ENCODE measurements at regions not wholly inside any gene's neighbourhood (a gene's known extent, or its start where the extent isn't known, plus 50 kb on each side); places are given as distances from the start of the nearest gene placed in this dataset.

DNA sequence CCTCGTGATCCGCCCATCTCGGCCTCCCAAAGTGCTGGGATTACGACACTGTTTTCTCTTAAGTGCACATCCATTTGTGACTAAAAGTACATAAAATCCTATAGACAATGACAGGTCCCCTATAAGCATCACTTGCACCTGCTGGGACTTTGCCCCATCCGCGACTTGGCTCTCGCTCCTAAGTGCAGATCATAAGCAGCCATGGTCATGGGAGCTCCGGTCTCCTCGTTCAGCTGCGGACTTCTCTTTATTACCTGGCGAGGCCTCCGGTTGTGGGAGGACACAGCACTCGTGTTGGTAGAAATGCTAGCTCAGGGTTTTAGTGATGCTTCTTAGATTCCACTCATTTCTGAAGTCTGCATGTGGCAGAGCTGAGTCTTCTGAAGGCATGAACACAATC, 92.7 kb upstream of the ST6GAL2 start:
- no peak for DNase-seq (ENCODE audit: low read depth)

DNA sequence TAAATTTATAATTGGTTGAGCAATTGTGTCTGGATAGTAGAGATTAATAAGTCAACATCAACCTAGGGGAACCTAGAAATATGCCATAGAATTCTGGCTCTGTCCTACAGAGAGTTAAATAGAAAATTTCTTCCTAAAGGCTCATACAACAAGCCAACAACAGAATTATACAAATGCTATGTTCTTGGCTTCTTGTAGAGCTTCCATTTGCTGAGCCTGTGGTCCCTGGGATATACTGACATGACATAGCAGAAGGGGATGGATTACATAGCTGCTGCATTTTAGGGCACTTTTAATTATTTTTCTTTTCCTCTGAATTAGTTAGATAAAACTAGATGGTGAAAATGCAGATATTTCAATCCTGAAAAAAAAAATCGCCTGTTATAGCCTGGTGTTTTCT, 95.5 kb upstream of the ST6GAL2 start:
- DNase-seq (ENCODE audit: low read depth) = no peak

DNA sequence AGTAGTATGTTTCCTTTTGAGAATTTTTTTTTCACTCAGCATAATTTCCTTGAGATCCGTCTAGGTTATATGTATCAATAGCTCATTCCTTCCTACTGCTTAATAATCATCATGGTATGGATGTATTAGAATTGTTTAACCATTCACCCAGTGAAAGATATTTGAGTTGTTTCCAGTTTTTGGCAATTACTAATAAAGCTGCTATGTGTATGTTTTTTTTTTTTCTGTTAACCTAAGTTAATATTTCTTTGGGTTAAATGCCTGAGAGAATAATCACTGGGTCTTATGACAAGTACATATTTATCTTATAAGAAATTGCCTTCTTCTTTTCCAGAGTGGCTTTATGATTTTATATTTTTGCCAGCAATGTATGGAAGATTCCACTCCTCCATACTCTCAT, 96.4 kb upstream of the ST6GAL2 start:
- peak; percentile 58 for DNase-seq (ENCODE audit: low read depth)

DNA sequence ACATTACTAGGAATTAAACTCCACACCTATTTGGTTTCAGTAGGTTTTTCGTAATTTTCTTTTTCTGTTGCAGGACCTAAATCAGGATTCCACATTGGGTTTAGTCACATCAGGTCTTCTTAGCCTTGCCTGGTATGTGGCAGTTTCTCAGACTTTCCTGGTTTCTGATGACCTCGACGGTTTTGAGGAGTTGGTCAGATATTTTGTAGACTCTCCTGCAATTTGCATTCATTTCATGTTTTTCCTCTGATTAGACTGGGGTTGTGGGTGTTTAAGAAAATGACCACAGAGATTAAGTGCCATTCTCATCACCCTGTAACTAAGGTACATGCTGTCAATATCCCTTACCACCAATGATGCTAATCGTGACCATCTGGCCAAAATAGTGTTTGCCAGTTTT, 97.3 kb upstream of the ST6GAL2 start:
- peak; percentile 32 for DNase-seq (ENCODE audit: low read depth)

DNA sequence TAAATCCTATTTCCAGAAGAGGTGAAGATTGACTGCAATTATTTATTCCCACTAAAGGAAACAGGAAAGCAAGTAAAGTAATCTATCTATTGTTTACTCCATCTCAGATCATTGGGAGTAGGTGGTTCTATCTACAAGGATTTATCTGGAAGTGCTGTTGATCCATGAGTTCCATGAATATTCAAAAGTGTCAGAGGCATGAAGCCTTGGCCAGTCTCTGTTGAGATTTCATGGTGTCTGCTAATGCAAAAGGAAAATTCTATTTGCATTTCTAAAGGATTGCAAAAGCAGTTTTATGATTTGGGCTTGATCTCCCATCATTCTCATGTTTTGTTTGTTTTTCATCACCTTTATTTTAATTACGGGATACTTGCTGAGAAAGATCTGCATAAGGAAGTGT, 102.4 kb upstream of the ST6GAL2 start:
- DNase-seq (ENCODE audit: low read depth) = no peak

DNA sequence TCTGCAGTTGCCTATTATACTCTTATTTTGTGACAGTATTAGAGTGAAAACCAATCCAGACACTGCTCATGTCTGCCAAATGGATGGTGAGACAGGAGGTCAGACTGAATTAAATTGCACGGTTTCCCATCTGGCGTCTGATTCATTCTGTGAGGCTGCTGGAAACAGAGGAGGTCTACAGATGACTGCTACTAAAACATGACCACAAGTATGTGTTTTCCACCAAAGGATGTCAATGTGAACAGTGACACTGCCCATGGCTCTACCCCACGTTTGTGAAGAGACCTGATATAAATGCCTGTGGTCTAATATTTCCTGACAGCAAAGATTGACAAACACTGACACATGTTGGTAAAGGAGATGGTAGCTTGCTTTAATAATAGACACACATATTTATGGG, 104.3 kb upstream of the ST6GAL2 start:
- DNase-seq (ENCODE audit: low read depth) = peak; percentile 85

DNA sequence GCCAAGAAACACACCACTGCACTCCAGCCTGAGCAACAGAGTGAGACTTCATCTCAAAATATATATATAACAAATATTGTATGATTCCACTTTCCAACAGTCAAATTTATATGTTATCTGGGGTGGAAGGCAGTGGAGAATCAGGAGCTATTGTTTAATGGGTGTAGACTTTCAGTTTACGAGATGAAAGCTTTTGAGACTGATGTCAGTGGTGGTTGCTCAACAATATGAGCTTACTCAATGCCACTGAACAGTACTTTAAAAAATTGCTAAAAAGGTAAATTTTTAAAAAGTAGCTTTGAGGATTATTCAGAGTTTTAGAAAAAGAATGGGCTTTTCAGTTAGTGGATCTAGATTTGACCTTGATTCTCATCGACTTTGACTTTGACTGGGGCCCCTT, 105.9 kb upstream of the ST6GAL2 start:
- no peak for DNase-seq (ENCODE audit: low read depth)

DNA sequence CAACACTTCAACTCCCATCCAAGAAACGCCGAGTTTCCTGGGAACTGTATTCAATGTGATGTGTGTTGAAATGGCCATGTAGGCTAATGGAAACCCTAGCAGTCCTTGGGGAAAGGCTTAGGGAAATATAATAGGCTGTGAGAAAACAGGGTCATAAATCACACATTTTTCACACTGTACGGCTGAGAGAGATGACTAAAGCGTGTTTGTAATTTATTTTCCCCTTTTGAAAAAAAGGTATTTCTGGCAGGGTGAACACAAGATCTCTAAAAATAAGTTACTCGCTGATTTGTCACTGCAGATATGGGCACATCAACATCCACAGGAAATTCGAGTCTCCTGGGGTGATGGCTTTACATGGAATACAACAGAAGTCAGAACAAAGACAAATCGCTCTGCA, 109.6 kb upstream of the ST6GAL2 start:
- no peak for DNase-seq (ENCODE audit: low read depth)

DNA sequence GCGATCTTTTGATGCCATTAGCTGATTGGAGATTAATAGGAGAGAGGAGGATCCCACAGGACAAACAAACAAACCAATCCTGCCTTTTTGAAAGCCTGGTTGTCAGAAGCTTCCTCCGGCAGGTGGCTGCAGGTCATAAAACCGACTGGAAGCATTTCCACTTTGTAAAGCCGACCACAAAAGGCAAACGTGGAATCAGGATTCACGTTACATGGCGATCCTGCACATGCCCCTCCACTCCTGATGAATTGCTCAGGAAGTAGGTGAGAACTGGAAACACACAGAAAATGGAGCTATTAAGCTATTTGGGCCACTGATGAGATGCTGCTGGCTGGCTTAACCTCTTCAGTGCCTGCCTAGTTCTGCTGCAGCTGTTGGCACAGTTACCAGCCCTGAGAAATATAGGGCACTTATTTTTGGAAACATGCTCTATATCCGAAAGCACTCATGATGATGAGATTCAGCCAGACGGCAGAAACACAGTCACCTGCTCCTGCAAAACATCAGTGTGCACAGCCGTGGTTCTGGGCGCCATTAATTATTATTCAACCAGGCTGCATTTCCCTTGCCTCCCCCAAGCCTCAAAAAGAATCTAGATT, 110.3 kb upstream of the ST6GAL2 start:
- no peak for DNase-seq (ENCODE audit: low read depth)

DNA sequence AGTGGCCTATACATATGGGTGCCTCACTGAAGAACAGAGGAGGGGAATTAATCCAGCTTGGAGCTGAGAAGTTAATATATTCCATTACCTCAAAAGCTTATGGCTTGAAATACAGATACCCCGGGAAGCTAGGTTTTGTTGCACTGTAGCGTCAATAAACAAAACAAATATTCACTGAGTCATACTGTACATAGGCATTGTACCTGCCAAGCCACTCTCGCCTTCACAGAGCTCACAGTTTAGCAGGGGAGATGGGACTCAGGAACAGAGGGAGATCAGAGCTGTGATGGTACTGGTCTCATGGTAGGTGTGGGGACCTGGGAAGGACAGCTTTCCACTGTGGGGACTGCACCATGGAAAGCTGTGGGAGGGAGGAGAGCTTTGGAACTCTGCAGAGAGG, 111.2 kb upstream of the ST6GAL2 start:
- no peak for DNase-seq (ENCODE audit: low read depth)

DNA sequence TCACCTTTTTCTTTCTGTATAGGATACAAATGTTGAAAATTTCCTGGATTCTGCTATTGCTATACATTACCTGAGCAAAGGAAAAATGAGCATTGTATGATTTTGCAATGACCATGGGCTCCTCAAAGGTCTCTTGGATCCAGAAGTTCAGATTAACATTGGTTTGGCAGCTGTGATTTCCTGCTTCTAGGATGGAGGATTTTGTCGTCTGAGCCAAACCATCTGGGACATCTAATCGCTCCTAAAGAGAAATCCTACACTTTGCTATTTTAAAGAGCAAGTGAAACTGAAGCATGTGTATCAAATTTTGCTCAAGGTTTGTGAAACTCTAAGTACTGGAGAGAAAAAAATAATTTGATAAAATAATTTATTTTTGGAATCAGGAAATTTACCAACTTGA, 115.1 kb upstream of the ST6GAL2 start:
- DNase-seq (ENCODE audit: low read depth) = no peak

DNA sequence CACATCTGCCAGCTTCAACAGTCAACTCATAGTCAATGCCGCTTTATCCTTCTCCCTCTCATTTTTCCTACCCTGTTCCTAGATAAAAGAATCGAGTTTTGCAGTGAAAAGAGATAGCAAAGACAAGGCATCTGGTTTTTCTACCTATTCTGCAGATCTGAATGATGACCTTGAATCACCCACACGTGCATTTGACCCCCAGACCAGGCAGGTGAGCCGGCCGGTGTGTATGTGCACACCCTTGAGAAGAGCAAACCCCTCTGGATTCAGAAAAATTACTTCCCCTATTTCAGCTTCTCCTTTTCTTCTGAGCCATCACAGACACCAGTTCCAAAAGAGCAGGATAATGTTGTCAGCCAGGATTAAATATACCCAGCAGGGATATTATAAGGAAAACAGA, 115.6 kb upstream of the ST6GAL2 start:
- no peak for DNase-seq (ENCODE audit: low read depth)

DNA sequence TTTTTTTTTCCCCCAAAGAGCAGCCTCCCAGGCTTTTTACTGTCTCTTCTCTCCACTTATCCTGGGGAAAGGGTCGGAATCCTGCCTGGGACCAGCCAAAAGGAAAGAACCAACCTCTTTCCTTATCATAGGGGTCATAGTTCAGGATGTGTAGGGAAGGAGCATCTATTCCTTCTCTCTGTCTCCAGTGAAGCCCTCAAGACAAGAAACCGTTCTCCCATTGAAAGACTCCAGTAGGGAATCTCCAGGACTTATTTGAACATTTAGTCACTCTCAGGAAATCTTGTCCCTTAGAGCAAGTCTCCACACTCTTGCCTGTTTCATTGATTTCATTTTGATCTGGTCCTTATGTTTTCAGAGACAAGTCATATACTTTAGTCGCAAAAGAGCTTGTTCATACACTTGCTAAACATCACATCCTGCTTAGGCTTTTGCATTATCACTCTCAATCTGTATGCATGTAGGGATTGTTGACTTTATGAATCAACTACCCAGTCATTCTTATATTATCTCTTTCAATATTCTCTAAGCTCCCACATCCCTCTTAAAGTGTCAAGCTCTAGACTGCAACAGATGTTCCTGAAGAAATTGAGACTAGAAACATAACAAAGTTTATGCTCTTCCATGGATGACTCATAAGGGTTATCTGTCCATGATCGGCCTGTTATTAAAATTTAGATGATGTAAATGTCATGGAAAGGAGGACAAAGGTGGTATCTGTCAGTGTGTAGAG, 116.2 kb upstream of the ST6GAL2 start:
- peak; percentile 72 for DNase-seq (ENCODE audit: low read depth)

DNA sequence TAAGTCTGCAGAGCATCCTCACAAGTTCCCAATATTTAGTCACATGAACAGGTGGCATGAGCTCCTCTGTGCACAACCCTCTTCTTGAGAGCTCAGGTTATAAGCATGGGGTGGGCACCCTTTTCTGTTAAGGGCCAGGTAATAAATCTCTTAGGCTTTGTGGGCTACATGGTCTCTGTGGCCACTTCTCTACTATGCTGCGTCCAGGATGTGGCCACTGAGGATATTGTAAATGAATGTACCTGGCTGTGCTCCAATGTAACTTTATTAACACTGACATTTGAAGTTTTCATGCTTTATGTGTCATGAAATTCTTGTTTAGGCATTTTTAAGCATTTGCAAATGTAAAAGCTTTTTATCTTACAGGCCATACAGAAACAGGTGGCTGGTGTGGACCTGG, 116.8 kb upstream of the ST6GAL2 start:
- no peak for DNase-seq (ENCODE audit: low read depth)

DNA sequence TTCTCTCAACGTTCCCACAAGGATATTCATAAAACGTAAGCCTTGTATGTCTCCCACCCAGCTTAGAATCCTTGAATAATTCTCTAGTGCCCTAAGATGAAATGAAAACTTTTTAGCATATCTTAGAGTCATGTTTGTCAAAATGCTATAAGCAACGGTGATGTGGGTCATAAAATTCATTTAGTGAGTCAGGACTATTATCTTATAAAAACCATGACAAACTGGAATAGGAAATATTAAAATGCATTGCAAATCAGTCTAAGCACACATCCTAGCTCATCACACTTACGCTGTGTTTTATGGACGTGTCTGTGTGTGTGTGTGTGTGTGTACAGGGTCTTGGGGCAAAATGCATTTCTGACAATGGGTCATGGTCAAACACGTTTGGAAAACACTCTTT, 119.9 kb upstream of the ST6GAL2 start:
- DNase-seq (ENCODE audit: low read depth) = no peak

DNA sequence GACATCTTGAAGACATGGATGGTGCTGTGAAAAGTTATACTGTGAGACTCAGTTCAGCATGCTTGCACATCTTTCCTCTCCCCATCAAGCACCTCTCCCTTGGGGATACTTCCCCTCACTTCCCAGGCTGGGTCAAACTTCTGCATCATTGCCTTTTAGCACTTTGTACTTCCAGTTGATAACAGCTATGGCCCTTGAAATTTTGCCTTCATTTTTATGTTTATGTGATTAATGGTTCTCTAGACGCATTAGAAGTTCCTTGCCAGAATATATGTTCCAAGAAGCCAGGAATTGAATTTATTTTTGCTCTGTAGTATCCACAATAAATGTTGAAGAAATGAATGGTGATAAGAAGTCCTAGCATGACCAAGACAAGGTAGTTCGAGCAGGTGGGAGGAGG, 120.9 kb upstream of the ST6GAL2 start:
- no peak for DNase-seq (ENCODE audit: low read depth)

DNA sequence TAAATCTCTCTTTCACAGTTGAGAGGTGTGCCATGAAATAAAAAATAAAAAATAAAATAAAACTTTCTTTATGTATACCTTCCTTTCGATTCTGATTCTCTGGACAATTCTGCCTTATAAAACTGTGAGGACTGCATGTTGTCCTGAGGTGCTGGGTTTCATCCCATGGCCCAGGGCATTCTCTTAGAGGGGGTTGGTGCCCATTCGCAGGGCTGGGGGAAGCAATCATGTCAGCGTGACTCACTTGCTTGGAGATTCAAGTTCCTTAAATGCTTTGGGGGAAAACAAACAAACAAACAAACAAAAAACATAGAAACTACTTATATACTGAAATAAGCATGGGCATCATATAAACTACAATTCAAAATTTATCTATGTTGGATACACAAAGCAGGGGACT, 122.0 kb upstream of the ST6GAL2 start:
- DNase-seq (ENCODE audit: low read depth) = no peak

DNA sequence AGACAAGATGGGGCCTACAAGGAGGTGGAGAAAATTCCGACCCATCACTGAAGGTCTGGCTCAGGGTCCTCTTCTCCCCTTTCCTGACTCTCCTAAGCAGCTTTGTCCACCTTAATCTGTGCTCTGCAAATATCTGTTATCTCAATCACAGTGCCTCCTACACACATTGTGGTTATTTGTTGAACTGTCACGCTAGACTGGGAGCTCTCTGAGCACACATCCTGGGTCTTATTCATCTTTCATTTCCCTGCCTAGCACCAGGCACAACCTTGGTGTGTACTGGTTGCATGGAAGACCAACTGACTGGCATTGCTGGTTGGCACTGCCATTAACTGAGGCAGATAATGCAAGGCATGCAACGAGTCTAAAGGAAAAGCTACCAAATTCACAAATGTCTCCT, 122.9 kb upstream of the ST6GAL2 start:
- no peak for DNase-seq (ENCODE audit: low read depth)

DNA sequence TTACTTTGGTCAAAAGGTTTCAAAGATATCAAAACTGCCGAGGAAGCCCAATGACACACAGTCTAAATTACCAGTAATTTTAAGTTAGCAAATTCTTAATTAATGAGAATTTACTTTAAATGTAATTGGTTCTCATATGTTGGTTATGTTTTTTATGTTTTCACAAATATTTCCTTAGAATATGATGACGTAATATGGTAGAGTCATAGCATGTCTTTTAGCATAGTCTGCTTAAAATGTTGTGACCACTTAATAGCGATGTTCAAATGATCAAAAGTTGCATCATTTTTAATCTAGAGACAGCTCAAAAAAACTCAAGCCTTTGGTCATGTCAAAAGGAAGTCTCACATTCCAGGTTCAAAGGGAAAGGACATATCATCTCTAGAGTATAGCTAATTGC, 123.3 kb upstream of the ST6GAL2 start:
- no peak for DNase-seq (ENCODE audit: low read depth)

DNA sequence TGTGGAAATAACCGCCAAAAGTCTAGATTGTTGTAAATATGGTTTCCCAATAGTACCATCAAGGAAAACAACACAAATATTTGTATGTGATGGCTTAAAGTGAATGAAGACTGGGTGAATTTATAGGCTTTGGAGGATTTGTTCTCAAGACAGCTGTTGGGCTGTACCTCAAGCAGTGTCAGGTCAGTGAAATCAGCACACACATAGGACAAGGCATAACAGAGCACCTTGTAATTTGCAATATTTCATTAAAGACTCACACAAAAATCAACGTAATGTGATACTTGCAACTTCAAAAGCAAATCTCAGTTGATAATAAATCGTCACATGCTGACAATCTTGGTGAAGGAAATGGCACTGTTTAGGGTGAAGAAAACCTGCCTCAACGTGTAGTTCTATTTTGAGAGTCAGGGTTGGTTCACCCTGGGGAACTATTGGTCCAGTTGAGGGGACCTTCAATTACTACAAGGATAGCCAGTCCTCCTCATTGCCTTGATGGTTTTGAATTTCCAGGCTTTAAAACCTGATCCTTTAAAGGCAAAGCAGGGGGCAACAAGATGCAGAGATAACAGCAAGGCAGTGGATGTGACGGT, 126.8 kb upstream of the ST6GAL2 start:
- DNase-seq (ENCODE audit: low read depth) = no peak

DNA sequence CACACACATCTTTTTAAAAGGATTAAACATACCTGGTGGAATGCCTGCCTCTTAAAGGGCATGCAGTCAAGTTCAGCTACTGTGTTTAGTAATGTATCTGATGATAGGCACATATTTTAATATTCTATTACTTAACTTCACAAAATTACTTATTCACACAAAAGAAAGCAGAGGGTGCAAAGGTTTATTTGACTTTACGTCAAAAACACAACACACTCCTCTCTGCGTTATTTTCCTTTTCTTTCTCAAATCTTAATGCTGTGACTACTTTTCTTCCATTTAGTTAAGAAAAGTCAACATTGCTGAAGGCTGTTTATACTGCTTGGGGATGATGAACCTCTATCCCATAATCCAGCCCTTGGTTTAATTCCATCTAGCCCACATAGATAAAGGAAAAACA, 127.9 kb upstream of the ST6GAL2 start:
- no peak for DNase-seq (ENCODE audit: low read depth)

DNA sequence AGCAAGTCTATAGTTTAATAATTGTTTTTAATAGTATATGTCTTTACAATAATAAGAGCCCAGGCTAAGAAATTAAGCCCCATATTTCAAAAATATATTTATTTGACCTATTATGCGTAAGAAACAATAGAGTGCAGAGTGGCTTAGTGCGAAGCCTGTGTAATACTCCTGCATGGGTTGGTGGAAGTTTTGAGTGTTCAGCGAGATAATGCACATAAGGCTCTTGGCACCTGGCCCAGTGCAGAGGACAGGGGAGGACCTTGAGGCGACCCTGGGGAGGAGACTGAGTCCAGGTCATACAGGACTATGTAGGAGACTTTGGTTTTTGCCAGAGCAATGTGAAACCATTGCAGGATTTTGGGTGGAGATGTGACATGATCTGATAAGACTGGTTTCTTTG, 132.4 kb upstream of the ST6GAL2 start:
- DNase-seq (ENCODE audit: low read depth) = no peak

DNA sequence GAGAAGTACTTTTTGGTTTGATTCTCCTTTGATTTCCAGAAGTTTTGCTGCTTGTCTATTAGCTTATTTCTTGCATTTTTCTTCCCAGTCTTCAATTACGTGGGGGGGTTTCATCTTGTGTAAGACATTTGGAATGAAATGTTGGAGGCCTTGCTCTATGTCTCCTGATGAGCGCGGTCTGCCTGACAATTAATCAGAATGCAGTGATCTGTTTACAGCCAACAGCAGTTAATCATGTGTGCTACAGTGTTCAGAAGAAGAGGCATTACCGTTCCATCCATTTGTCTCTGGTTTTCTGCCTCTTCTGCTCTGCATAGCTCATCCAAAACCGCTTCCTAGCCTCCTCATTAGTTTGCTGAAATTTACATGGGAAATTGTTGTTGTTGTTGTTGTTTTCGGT, 134.4 kb upstream of the ST6GAL2 start:
- DNase-seq (ENCODE audit: low read depth) = no peak

DNA sequence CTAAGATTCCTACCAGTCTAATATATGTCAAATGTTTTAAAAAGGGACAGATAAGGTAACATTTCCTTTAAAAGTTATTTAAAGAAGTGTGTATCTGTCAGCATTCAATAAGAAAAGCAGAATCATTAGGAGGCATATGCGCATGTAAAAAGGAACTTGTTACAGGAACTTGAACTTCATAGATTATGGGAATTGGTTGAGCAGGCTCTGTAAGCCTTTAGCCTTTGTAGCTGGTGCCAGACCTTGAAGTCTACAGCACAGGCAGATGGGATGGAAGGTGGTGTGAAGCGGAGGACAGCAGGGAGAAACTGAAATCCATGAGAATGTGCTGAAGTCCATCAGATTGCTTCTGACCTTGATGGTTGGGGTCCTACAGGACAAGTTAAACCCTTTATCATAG, 138.3 kb upstream of the ST6GAL2 start:
- DNase-seq (ENCODE audit: low read depth) = no peak

All from HS-5 (cell line).